ENCODE measurements at regions not wholly inside any gene's neighbourhood (a gene's known extent, or its start where the extent isn't known, plus 50 kb on each side); places are given as distances from the start of the nearest gene placed in this dataset.

DNA sequence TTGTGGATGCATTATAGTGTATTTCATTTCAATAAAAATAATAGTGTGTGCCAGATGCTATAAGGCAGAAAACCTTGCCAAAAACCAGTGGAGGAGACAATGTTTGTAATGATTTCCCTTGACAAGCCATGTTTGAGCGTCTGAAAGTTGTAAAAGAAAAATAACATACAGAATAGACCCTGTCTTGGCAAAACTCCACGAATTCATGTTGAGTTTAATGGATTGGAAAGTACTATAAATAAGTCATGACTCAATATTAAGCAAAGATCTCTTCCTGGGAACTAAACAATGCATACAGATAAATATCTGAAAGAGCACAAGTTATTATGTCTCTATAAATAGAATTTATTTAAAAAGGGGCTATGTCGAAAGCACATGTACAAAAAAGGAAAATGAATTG lies 543.5 kb downstream of the GABRG1 start:
- DNase-seq: no peak
- no peaks in the 10 kb centered on the region for H3K9me3 ChIP-seq

DNA sequence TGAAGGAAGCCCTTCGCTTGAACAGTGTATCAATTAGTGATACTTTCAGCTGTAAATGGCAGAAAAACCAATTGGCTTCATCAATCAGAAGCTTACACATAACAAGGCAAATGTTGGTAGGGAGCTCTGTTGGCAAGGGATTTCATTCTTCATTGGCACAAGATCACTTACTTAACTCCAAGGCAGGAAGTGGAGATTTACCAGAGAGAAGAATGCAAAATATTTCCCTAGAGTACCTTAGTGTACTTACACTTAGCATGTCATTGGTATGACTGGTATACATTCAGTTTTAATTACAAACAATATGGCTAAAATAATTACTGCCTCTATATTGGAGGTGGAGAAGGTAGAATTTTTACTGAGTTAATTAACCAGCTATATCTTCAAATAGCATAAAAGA lies 545.0 kb downstream of the GABRG1 start:
- no peak for DNase-seq
- no peak for TF ChIP-seq POLR2A (IDR thresholded peaks at IDR 0.05)
- TF ChIP-seq, protein P1, sequence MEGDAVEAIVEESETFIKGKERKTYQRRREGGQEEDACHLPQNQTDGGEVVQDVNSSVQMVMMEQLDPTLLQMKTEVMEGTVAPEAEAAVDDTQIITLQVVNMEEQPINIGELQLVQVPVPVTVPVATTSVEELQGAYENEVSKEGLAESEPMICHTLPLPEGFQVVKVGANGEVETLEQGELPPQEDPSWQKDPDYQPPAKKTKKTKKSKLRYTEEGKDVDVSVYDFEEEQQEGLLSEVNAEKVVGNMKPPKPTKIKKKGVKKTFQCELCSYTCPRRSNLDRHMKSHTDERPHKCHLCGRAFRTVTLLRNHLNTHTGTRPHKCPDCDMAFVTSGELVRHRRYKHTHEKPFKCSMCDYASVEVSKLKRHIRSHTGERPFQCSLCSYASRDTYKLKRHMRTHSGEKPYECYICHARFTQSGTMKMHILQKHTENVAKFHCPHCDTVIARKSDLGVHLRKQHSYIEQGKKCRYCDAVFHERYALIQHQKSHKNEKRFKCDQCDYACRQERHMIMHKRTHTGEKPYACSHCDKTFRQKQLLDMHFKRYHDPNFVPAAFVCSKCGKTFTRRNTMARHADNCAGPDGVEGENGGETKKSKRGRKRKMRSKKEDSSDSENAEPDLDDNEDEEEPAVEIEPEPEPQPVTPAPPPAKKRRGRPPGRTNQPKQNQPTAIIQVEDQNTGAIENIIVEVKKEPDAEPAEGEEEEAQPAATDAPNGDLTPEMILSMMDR (IDR thresholded peaks at IDR 0.05): no peak
- H3K9me3 ChIP-seq: no peaks in the 10 kb centered on the region

More for the DNA sequence above, 543.5 kb downstream of the GABRG1 start:
- intact Hi-C loops (cut with DNase I; ENCODE audit: low total_unique reads): no loop called here
- TF ChIP-seq POLR2A (IDR thresholded peaks at IDR 0.05): no peak
- TF ChIP-seq, protein P1 (IDR thresholded peaks at IDR 0.05): no peak
- Histone ChIP-seq H3K27me3 (no peaks in the 10 kb centered on the region), H3K4me1 (no peaks in the 10 kb centered on the region), H3K27ac (no peak overlapping the region), H3K36me3 (no peaks in the 10 kb centered on the region), H3K4me3 (no peak overlapping the region)

DNA sequence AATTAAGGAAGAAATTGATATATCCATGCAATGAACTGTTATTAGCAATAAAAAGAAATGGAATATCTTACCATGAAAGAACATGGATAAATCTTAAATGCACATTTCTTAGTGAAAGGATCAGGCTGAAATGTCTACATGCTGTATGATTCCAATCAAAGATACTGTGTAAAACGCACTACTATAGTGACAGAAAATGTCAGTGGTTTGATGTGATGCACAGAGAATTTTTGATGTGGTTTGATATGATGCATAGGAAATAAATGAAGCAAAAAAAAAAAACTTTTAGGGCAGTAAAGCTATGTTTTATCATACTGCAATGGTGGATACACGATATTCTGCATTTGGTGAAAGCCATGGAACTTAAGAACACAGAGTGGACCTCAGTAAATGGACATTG lies 547.6 kb downstream of the GABRG1 start:
- no peaks in the 10 kb centered on the region for H3K36me3 ChIP-seq
- no peaks in the 10 kb centered on the region for H3K4me1 ChIP-seq
- H3K4me3 ChIP-seq: no peak overlapping the region
- H3K27ac ChIP-seq: no peak overlapping the region
- no peak for DNase-seq
- intact Hi-C loops (cut with DNase I; ENCODE audit: low total_unique reads): no loop called here
- H3K9me3 ChIP-seq: no peaks in the 10 kb centered on the region
- H3K27me3 ChIP-seq: no peaks in the 10 kb centered on the region
- TF ChIP-seq, protein P1 (IDR thresholded peaks at IDR 0.05): no peak
- TF ChIP-seq POLR2A (IDR thresholded peaks at IDR 0.05): no peak

More for the DNA sequence above, 545.0 kb downstream of the GABRG1 start:
- H3K4me3 ChIP-seq: no peak overlapping the region
- no peaks in the 10 kb centered on the region for H3K4me1 ChIP-seq
- intact Hi-C loops (cut with DNase I; ENCODE audit: low total_unique reads): no loop called here
- no peaks in the 10 kb centered on the region for H3K27me3 ChIP-seq
- no peak overlapping the region for H3K27ac ChIP-seq
- no peaks in the 10 kb centered on the region for H3K36me3 ChIP-seq

DNA sequence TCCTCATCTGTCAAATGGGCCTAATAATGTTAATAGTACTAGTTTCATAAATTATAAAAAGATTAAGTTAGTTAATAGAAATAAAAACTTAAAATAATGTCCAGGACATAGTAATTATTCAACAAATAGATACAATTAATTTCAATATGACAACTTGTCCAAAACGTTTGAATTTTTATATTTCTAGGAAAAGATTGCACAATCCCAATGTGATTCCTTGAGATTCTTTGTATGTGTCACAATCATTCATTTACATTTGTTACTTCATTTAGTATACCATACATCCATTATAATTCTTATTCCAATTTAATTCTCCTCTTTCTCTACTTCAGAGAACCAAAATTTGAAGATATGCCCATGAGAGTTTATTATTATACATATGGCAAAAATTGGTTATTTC lies 554.2 kb downstream of the GABRG1 start:
- TF ChIP-seq POLR2A (IDR thresholded peaks at IDR 0.05): no peak
- TF ChIP-seq, protein P1 (IDR thresholded peaks at IDR 0.05): no peak

DNA sequence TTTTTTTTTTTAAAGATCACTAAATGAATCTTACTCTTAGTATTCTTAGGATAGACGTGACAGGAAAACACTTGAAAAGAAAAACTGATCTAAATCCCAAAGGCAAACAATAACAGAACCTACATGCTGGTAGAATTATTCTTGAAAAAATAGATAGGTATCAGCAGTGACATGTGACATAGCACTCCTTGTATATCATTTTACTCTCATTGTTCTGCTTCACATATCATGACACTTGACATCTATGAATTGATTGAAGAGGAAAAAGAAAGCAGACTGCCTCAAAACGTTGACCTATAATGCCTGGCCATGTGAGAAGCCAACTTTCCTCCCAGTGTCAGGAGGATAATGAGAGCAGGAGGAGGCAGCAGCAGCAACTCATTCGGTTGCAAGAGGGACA lies 555.2 kb downstream of the GABRG1 start:
- no peak overlapping the region for H3K27ac ChIP-seq
- no peaks in the 10 kb centered on the region for H3K4me1 ChIP-seq
- no peaks in the 10 kb centered on the region for H3K9me3 ChIP-seq
- H3K36me3 ChIP-seq: no peaks in the 10 kb centered on the region
- no peak overlapping the region for H3K4me3 ChIP-seq
- H3K27me3 ChIP-seq: no peaks in the 10 kb centered on the region
- TF ChIP-seq, protein P1 (IDR thresholded peaks at IDR 0.05): no peak
- no peak for TF ChIP-seq POLR2A (IDR thresholded peaks at IDR 0.05)
- DNase-seq: no peak
- intact Hi-C loops (cut with DNase I; ENCODE audit: low total_unique reads): no loop called here

More for the DNA sequence above, 554.2 kb downstream of the GABRG1 start:
- Histone ChIP-seq H3K4me1 (no peaks in the 10 kb centered on the region), H3K9me3 (no peaks in the 10 kb centered on the region), H3K27me3 (no peaks in the 10 kb centered on the region), H3K27ac (no peak overlapping the region), H3K36me3 (no peaks in the 10 kb centered on the region), H3K4me3 (no peak overlapping the region)
- intact Hi-C loops (cut with DNase I; ENCODE audit: low total_unique reads): no loop called here
- no peak for DNase-seq

Measured in uterus (tissue), 3 donors.